Panc1 (cell line): ENCODE measurements at regions not wholly inside any gene's neighbourhood (a gene's known extent, or its start where the extent isn't known, plus 50 kb on each side); places are given as distances from the start of the nearest gene placed in this dataset.

Experiments used
- ATAC-seq: fragments of 200-7000 bp; cut with Tn5 transposase; 2 replicates; pipeline ENCODE4 v1.9.1; 2020; ENCODE audit warnings: mild to moderate bottlenecking, moderate library complexity
- BruUV-seq: library from RNA; stranded (reverse); fragments of 400-500 nt; replicated peaks from 2 replicates; lab custom pipeline; 2021; lab: Mats Ljungman, UMichigan
- CTCF ChIA-PET: fragments of 300-600 bp; sonication (Branson Sonifier 250); formaldehyde crosslinking; loops from one replicate; lab custom pipeline; 2022; ENCODE audit warnings: antibody characterized with exemption; lab: Charles Lee
- POLR2A ChIA-PET: fragments of 300-600 bp; sonication (Branson Sonifier 250); formaldehyde crosslinking; loops from one replicate; lab custom pipeline; 2022; ENCODE audit warnings: antibody characterized with exemption; lab: Charles Lee
- DNase-seq: peaks from one replicate; pipeline ENCODE4 v3.0.0-alpha.2; 2010; ENCODE audit warnings: low read depth, low spot score
- H3K27ac ChIP-seq: 2 replicates; pipeline ENCODE4 v1.5.1; 2011; ENCODE audit warnings: mild to moderate bottlenecking, low read length, inconsistent platforms
- H3K27me3 ChIP-seq: fragments of 200-500 bp; sonication (Bioruptor generic); 2 replicates; pipeline ENCODE4 v1.6.0; 2014; ENCODE audit warnings: low read length, inconsistent platforms; ENCODE audit not compliant: control insufficient read depth, insufficient read depth
- H3K36me3 ChIP-seq: fragments of 200-500 bp; sonication (Bioruptor generic); 2 replicates; pipeline ENCODE4 v1.5.1; 2014; ENCODE audit warnings: inconsistent platforms, mild to moderate bottlenecking, low read length, moderate library complexity; ENCODE audit not compliant: control insufficient read depth, insufficient read depth
- H3K4me1 ChIP-seq: 2 replicates; pipeline ENCODE4 v1.5.1; 2011; ENCODE audit warnings: inconsistent platforms, mild to moderate bottlenecking, low read length, moderate library complexity; ENCODE audit not compliant: control insufficient read depth, insufficient read depth
- H3K4me3 ChIP-seq, 2 experiments: 2 replicates each; pipeline ENCODE4 v1.5.1; 2011 to 2012; ENCODE audit warnings: low read depth in 2 of 2, low read length in 2 of 2, mild to moderate bottlenecking in 2 of 2, inconsistent platforms in 1 of 2, moderate library complexity in 1 of 2
- H3K9me3 ChIP-seq: fragments of 200-500 bp; sonication (Bioruptor generic); 2 replicates; pipeline ENCODE4 v1.5.1; 2014; ENCODE audit warnings: low read depth, mild to moderate bottlenecking, inconsistent platforms, low read length, moderate library complexity; ENCODE audit not compliant: control insufficient read depth, insufficient read depth
- CTCF ChIP-seq: fragments of 450-650 bp; IDR thresholded peaks from 2 replicates; pipeline ENCODE4 v1.5.1; 2017; ENCODE audit warnings: mild to moderate bottlenecking
- POLR2AphosphoS5 ChIP-seq: IDR thresholded peaks from 2 replicates; pipeline ENCODE4 v1.6.1; 2012; ENCODE audit warnings: mild to moderate bottlenecking, low read depth, low read length, moderate library complexity
- REST ChIP-seq, 2 experiments: IDR thresholded peaks; 2 replicates each; pipeline ENCODE4 v1.6.1; 2011 to 2012; ENCODE audit warnings: low read depth in 2 of 2, control low read depth in 1 of 2, low read length in 1 of 2, mild to moderate bottlenecking in 1 of 2, moderate library complexity in 1 of 2; ENCODE audit not compliant: insufficient read depth in 1 of 2
- SIN3A ChIP-seq: IDR thresholded peaks from 2 replicates; pipeline ENCODE4 v1.6.1; 2012; ENCODE audit warnings: low read depth, mild to moderate bottlenecking, low read length, moderate library complexity, borderline replicate concordance; ENCODE audit not compliant: insufficient read depth
- TCF7L2 ChIP-seq: IDR thresholded peaks from 2 replicates; pipeline ENCODE4 v1.6.1; 2011; ENCODE audit warnings: mild to moderate bottlenecking, low read depth, low read length, inconsistent platforms
- in situ Hi-C: cut with HindIII; loops from 2 replicates; pipeline ENCODE4 v1.10.0; 2016; ENCODE audit warnings: low sequenced_read_pairs, low pct_unique_long_range_greater_than_20kb
- intact Hi-C: fragments of 100-400 bp; cut with micrococcal nuclease; formaldehyde crosslinking; loops from one replicate; pipeline ENCODE4 v1.10.0; 2022; ENCODE audit not compliant: unreplicated experiment

GRCh38 chrX:39144323-39144722 is 343.1 kb downstream of the MID1IP1 start:
- BruUV-seq = no TSS peak
- DNase-seq (no peak), ATAC-seq (no peak)
- H3K27me3 ChIP-seq = no peaks in the 10 kb centered on the region
- no peaks in the 10 kb centered on the region for H3K4me1 ChIP-seq
- TF ChIP-seq TCF7L2 = no peak
- TF ChIP-seq CTCF = no peak
- no peak for TF ChIP-seq SIN3A
- no peak for TF ChIP-seq POLR2AphosphoS5
- TF ChIP-seq REST (IDR thresholded peaks at IDR 0.05; ENCODE audit: insufficient read depth in 1 of 2, low read depth in 2 of 2, low read length in 1 of 2) = no peak
- H3K9me3 ChIP-seq = no peaks in the 10 kb centered on the region
- in situ Hi-C loops (no loop called here), intact Hi-C loops (no loop called here)
- no peaks in the 10 kb centered on the region for H3K36me3 ChIP-seq
- no peak overlapping the region for H3K4me3 ChIP-seq
- CTCF ChIA-PET = no interaction called here
- no peak overlapping the region for H3K27ac ChIP-seq
- POLR2A ChIA-PET = no interaction called here

GRCh38 chrX:39144956-39145355 is 343.7 kb downstream of the MID1IP1 start:
- H3K9me3 ChIP-seq = no peaks in the 10 kb centered on the region
- in situ Hi-C loops = no loop called here
- ChIA-PET POLR2A (no interaction called here), CTCF (no interaction called here)
- H3K36me3 ChIP-seq = no peaks in the 10 kb centered on the region
- H3K27me3 ChIP-seq = no peaks in the 10 kb centered on the region
- no TSS peak for BruUV-seq
- DNase-seq (no peak), ATAC-seq (no peak)
- no peak for TF ChIP-seq REST (IDR thresholded peaks at IDR 0.05; ENCODE audit: insufficient read depth in 1 of 2, low read depth in 2 of 2, low read length in 1 of 2)
- no peak for TF ChIP-seq CTCF
- no peak for TF ChIP-seq SIN3A
- no peak for TF ChIP-seq TCF7L2
- TF ChIP-seq POLR2AphosphoS5 = no peak
- no peak overlapping the region for H3K27ac ChIP-seq
- H3K4me3 ChIP-seq = no peak overlapping the region
- intact Hi-C loops = no loop called here
- H3K4me1 ChIP-seq = no peaks in the 10 kb centered on the region
